Neural progenitor cell (in vitro differentiated cells): ENCODE measurements at regions not wholly inside any gene's neighbourhood (a gene's known extent, or its start where the extent isn't known, plus 50 kb on each side); places are given as distances from the start of the nearest gene placed in this dataset.
A peak's percentile ranks its signal among the peaks of the same experiment; 100 is the strongest.

Source experiments
- DNase-seq: peaks from one replicate; pipeline ENCODE4 v3.0.0-alpha.2; 2016; ENCODE audit warnings: low spot score
- H2AFZ ChIP-seq: fragments of 200-600 bp; sonication (generic); replicated peaks from 2 replicates; pipeline ENCODE4 v1.6.1; 2016; ENCODE audit warnings: antibody characterized with exemption
- H3F3A ChIP-seq: fragments of 200-600 bp; sonication (generic); 2 replicates; pipeline ENCODE4 v1.6.1; 2016; ENCODE audit warnings: antibody characterized with exemption, low read depth
- H3K27ac ChIP-seq: fragments of 200-600 bp; sonication (generic); 2 replicates; pipeline ENCODE4 v1.5.1; 2016; ENCODE audit warnings: mild to moderate bottlenecking
- H3K27me3 ChIP-seq: fragments of 200-600 bp; sonication (generic); 2 replicates; pipeline ENCODE4 v1.6.1; 2016; ENCODE audit warnings: mild to moderate bottlenecking, moderate library complexity
- H3K36me3 ChIP-seq: fragments of 200-600 bp; sonication (generic); 2 replicates; pipeline ENCODE4 v1.5.1; 2016
- H3K4me1 ChIP-seq: fragments of 200-600 bp; sonication (generic); 2 replicates; pipeline ENCODE4 v1.6.1; 2016; ENCODE audit warnings: mixed run types
- H3K4me2 ChIP-seq: fragments of 200-600 bp; sonication (generic); 2 replicates; pipeline ENCODE4 v1.6.1; 2016
- H3K4me3 ChIP-seq: fragments of 200-600 bp; sonication (generic); 2 replicates; pipeline ENCODE4 v1.5.1; 2016
- H3K79me2 ChIP-seq: fragments of 200-600 bp; sonication (generic); 2 replicates; pipeline ENCODE4 v1.6.1; 2016; ENCODE audit warnings: low read depth
- H3K9ac ChIP-seq: fragments of 200-600 bp; sonication (generic); 2 replicates; pipeline ENCODE4 v1.6.1; 2016
- H3K9me3 ChIP-seq: fragments of 200-600 bp; sonication (generic); 2 replicates; pipeline ENCODE4 v1.5.1; 2016; ENCODE audit warnings: low read depth
- H4K20me1 ChIP-seq: fragments of 200-600 bp; sonication (generic); 2 replicates; pipeline ENCODE4 v1.6.1; 2016; ENCODE audit warnings: low read depth
- H3K27ac Mint-ChIP-seq: 3 replicates; pipeline ENCODE4 v1.8.0; 2021; ENCODE audit warnings: mixed read lengths
- H3K27me3 Mint-ChIP-seq: 2 replicates; pipeline ENCODE4 v1.8.0; 2022; ENCODE audit warnings: low read depth, mild to moderate bottlenecking, inconsistent platforms, moderate library complexity, mixed read lengths; ENCODE audit not compliant: insufficient read depth
- H3K36me3 Mint-ChIP-seq: 3 replicates; pipeline ENCODE4 v1.8.0; 2021; ENCODE audit warnings: mixed read lengths
- H3K4me1 Mint-ChIP-seq: 3 replicates; pipeline ENCODE4 v1.8.0; 2021; ENCODE audit warnings: mixed read lengths
- H3K4me3 Mint-ChIP-seq: 3 replicates; pipeline ENCODE4 v1.8.0; 2021; ENCODE audit warnings: mild to moderate bottlenecking, moderate library complexity, mixed read lengths
- H3K9me3 Mint-ChIP-seq: 3 replicates; pipeline ENCODE4 v1.8.0; 2020; ENCODE audit warnings: mixed read lengths
- CTCF ChIP-seq: fragments of 200-600 bp; sonication (generic); IDR thresholded peaks from 2 replicates; pipeline ENCODE4 v1.5.1; 2017; ENCODE audit warnings: antibody characterized with exemption, mild to moderate bottlenecking
- EZH2 ChIP-seq: fragments of 200-600 bp; sonication (generic); IDR thresholded peaks from 2 replicates; pipeline ENCODE4 v1.6.1; 2017; ENCODE audit warnings: antibody characterized with exemption, mild to moderate bottlenecking, moderate library complexity
- EZH2phosphoT487 ChIP-seq: fragments of 200-600 bp; sonication (generic); IDR thresholded peaks from 2 replicates; pipeline ENCODE4 v1.6.1; 2017; ENCODE audit warnings: antibody characterized with exemption

- Mint-ChIP-seq H3K4me1 (peaks cover 28% of the 10 kb centered on the region), H3K9me3 (peaks cover 9% of the 10 kb centered on the region), H3K36me3 (no peaks in the 10 kb centered on the region), H3K27me3 (peaks cover 4% of the 10 kb centered on the region), H3K27ac (peak overlapping the region; percentile 5), H3K4me3 (no peak overlapping the region)
- Histone ChIP-seq H3K9me3 (no peaks in the 10 kb centered on the region), H3K4me2 (no peak overlapping the region), H3F3A (no peaks in the 10 kb centered on the region), H2AFZ (no peak overlapping the region), H3K36me3 (no peaks in the 10 kb centered on the region), H4K20me1 (no peaks in the 10 kb centered on the region), H3K79me2 (no peaks in the 10 kb centered on the region), H3K4me3 (no peak overlapping the region), H3K9ac (no peak overlapping the region), H3K27ac (no peak overlapping the region), H3K27me3 (no peaks in the 10 kb centered on the region), H3K4me1 (peaks cover 12% of the 10 kb centered on the region)
- DNase-seq, result no peak
- TF ChIP-seq CTCF, result no peak
- no peak for TF ChIP-seq EZH2phosphoT487
Observed at GRCh38 chr21:26404288-26404687, 168.8 kb downstream of the CYYR1 start.

GRCh38 chr21:26403321-26403720, 169.8 kb downstream of the CYYR1 start:
- no peak overlapping the region for H3K27ac ChIP-seq
- Mint-ChIP-seq H3K27ac (no peak overlapping the region), H3K36me3 (no peaks in the 10 kb centered on the region), H3K4me1 (peaks cover 21% of the 10 kb centered on the region), H3K4me3 (no peak overlapping the region), H3K9me3 (peaks cover 9% of the 10 kb centered on the region), H3K27me3 (peaks cover 4% of the 10 kb centered on the region)
- H3K79me2 ChIP-seq, result no peaks in the 10 kb centered on the region
- no peaks in the 10 kb centered on the region for H3K27me3 ChIP-seq
- H2AFZ ChIP-seq, result no peak overlapping the region
- peaks cover 12% of the 10 kb centered on the region for H3K4me1 ChIP-seq
- no peak for DNase-seq
- TF ChIP-seq EZH2phosphoT487, result no peak
- TF ChIP-seq EZH2, result no peak
- TF ChIP-seq CTCF, result no peak
- H3K4me3 ChIP-seq, result no peak overlapping the region
- H4K20me1 ChIP-seq, result no peaks in the 10 kb centered on the region
- no peak overlapping the region for H3K4me2 ChIP-seq
- no peaks in the 10 kb centered on the region for H3F3A ChIP-seq
- no peaks in the 10 kb centered on the region for H3K9me3 ChIP-seq
- no peaks in the 10 kb centered on the region for H3K36me3 ChIP-seq
- no peak overlapping the region for H3K9ac ChIP-seq

GRCh38 chr21:26397545-26397944, 175.5 kb downstream of the CYYR1 start:
- Mint-ChIP-seq H3K9me3 (peaks cover 11% of the 10 kb centered on the region), H3K4me3 (no peak overlapping the region), H3K4me1 (no peaks in the 10 kb centered on the region), H3K27me3 (no peaks in the 10 kb centered on the region), H3K27ac (no peak overlapping the region), H3K36me3 (no peaks in the 10 kb centered on the region)
- H3K9me3 ChIP-seq, result no peaks in the 10 kb centered on the region
- no peaks in the 10 kb centered on the region for H3K79me2 ChIP-seq
- no peaks in the 10 kb centered on the region for H4K20me1 ChIP-seq
- H3K4me3 ChIP-seq, result no peak overlapping the region
- no peak overlapping the region for H3K4me2 ChIP-seq
- no peaks in the 10 kb centered on the region for H3F3A ChIP-seq
- no peaks in the 10 kb centered on the region for H3K4me1 ChIP-seq
- H3K36me3 ChIP-seq, result no peaks in the 10 kb centered on the region
- H3K9ac ChIP-seq, result no peak overlapping the region
- DNase-seq, result no peak
- no peak overlapping the region for H2AFZ ChIP-seq
- H3K27me3 ChIP-seq, result no peaks in the 10 kb centered on the region
- TF ChIP-seq EZH2phosphoT487 (no peak), CTCF (no peak), EZH2 (no peak)
- no peak overlapping the region for H3K27ac ChIP-seq

- Mint-ChIP-seq H3K27ac (no peak overlapping the region), H3K9me3 (peaks cover 5% of the 10 kb centered on the region), H3K27me3 (peaks cover 2% of the 10 kb centered on the region), H3K4me3 (no peak overlapping the region), H3K4me1 (no peaks in the 10 kb centered on the region), H3K36me3 (no peaks in the 10 kb centered on the region)
- Histone ChIP-seq H3K4me3 (no peak overlapping the region), H3K4me2 (no peak overlapping the region), H3F3A (no peaks in the 10 kb centered on the region), H3K9ac (no peak overlapping the region), H3K4me1 (no peaks in the 10 kb centered on the region), H3K27me3 (no peaks in the 10 kb centered on the region), H2AFZ (no peak overlapping the region), H3K36me3 (no peaks in the 10 kb centered on the region), H4K20me1 (no peaks in the 10 kb centered on the region), H3K9me3 (no peaks in the 10 kb centered on the region), H3K27ac (no peak overlapping the region), H3K79me2 (no peaks in the 10 kb centered on the region)
- no peak for DNase-seq
- TF ChIP-seq EZH2phosphoT487 (no peak), CTCF (no peak), EZH2 (no peak)
Observed at GRCh38 chr21:26394341-26394740, 178.7 kb downstream of the CYYR1 start.
